ENCODE measurements at regions not wholly inside any gene's neighbourhood (a gene's known extent, or its start where the extent isn't known, plus 50 kb on each side); places are given as distances from the start of the nearest gene placed in this dataset.

DNA sequence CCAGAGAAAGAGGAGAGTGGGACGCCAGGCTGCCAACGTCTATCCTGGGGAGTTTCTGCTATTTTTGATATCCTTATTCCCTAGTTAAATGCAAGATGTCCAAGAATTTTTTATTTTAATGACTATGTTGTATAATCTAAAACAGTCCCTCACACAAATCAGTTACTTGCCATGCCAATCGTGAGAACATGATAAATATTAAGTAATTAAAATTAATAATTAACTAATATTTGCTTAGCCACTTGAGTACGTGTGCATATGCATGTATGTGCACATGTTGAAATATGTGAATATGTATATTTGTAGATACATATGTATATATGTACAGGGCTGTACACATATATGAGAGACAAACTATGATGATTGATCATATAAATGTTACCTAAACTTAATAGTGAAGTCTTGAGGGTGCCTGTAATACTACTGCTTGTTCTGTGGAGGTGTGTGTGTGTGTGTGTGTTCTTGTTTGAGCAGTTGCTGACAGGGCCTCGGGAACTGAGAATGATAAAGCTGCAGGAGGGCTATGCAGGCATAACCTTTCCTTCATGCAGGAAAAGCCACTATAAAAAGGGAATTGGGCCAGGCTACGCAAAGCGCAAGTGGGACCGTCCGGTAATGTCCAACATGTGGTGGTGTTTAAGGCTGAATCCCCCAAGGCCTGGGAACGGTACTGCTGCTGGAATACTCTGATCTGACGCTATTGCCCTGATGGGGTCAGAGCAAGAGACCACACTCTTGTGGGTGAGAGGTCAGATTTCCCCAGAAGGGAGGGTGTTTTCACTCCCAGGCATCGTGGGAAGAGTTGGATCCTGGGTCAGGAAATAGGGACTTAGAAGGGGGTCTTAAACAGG, 148.3 kb upstream of the TBX18 start:
- TF ChIP-seq, protein P1, sequence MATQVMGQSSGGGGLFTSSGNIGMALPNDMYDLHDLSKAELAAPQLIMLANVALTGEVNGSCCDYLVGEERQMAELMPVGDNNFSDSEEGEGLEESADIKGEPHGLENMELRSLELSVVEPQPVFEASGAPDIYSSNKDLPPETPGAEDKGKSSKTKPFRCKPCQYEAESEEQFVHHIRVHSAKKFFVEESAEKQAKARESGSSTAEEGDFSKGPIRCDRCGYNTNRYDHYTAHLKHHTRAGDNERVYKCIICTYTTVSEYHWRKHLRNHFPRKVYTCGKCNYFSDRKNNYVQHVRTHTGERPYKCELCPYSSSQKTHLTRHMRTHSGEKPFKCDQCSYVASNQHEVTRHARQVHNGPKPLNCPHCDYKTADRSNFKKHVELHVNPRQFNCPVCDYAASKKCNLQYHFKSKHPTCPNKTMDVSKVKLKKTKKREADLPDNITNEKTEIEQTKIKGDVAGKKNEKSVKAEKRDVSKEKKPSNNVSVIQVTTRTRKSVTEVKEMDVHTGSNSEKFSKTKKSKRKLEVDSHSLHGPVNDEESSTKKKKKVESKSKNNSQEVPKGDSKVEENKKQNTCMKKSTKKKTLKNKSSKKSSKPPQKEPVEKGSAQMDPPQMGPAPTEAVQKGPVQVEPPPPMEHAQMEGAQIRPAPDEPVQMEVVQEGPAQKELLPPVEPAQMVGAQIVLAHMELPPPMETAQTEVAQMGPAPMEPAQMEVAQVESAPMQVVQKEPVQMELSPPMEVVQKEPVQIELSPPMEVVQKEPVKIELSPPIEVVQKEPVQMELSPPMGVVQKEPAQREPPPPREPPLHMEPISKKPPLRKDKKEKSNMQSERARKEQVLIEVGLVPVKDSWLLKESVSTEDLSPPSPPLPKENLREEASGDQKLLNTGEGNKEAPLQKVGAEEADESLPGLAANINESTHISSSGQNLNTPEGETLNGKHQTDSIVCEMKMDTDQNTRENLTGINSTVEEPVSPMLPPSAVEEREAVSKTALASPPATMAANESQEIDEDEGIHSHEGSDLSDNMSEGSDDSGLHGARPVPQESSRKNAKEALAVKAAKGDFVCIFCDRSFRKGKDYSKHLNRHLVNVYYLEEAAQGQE (IDR thresholded peaks at IDR 0.05; ENCODE audit: low read depth) = no peak
- TF ChIP-seq CREB1 (IDR thresholded peaks at IDR 0.05; ENCODE audit: low read depth) (no peak), EGR1 (IDR thresholded peaks at IDR 0.05) (no peak), YY1 (IDR thresholded peaks at IDR 0.05; ENCODE audit: low read depth) (no peak), TCF12 (IDR thresholded peaks at IDR 0.05; ENCODE audit: low read depth) (no peak), NFIC (IDR thresholded peaks at IDR 0.05) (no peak), CEBPB (IDR thresholded peaks at IDR 0.05) (no peak), TAF1 (IDR thresholded peaks at IDR 0.05; ENCODE audit: low read depth) (no peak), TEAD4 (IDR thresholded peaks at IDR 0.05) (no peak)
- TF ChIP-seq, protein P2, sequence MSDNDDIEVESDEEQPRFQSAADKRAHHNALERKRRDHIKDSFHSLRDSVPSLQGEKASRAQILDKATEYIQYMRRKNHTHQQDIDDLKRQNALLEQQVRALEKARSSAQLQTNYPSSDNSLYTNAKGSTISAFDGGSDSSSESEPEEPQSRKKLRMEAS (IDR thresholded peaks at IDR 0.05) = no peak

DNA sequence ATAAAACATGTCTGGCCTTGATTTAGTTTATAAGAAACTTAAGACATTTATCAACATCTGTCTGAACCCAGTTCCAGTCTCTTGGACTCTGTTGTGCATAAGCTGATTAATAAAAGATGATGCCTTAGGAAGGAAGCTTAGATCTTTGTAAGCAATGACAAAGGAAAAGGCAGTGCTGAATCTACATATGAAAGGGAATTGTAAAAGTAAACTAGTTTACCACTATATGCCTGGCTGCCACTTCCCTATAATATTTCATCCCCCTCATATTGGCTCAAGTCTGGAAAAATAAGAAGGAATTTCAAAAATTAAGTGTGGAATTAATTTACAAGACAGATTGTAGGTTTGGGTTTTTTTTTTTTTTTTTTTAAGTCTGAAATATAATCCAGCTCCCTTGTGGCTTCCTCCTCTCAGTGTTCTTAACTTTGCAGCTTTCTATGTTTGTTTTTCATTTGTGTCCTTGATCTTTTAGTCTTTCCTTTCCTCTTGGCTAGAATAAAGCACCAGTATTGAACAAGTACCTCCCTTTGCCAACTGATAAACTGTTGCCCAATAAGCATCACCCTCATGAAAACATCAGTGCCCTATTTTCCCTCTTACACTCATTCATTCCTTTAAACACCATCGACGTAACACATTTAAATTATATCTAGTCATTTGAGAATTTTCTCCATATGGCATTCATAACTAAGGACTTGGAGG, 146.7 kb upstream of the TBX18 start:
- TF ChIP-seq, protein P3, sequence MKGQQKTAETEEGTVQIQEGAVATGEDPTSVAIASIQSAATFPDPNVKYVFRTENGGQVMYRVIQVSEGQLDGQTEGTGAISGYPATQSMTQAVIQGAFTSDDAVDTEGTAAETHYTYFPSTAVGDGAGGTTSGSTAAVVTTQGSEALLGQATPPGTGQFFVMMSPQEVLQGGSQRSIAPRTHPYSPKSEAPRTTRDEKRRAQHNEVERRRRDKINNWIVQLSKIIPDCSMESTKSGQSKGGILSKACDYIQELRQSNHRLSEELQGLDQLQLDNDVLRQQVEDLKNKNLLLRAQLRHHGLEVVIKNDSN (IDR thresholded peaks at IDR 0.05) = no peak
- TF ChIP-seq TAF1 (IDR thresholded peaks at IDR 0.05; ENCODE audit: low read depth) (no peak), CEBPB (IDR thresholded peaks at IDR 0.05) (no peak), ZBTB7A (IDR thresholded peaks at IDR 0.05; ENCODE audit: low read depth) (no peak), EP300 (IDR thresholded peaks at IDR 0.05; ENCODE audit: borderline replicate concordance) (no peak), TEAD4 (IDR thresholded peaks at IDR 0.05) (no peak), CREB1 (IDR thresholded peaks at IDR 0.05; ENCODE audit: low read depth) (no peak), RAD21 (IDR thresholded peaks at IDR 0.05; ENCODE audit: low read depth) (no peak), NFIC (IDR thresholded peaks at IDR 0.05) (no peak), FOXM1 (IDR thresholded peaks at IDR 0.05; ENCODE audit: borderline replicate concordance, low read depth) (no peak), YY1 (IDR thresholded peaks at IDR 0.05; ENCODE audit: low read depth) (no peak)
- TF ChIP-seq, protein P1 (IDR thresholded peaks at IDR 0.05; ENCODE audit: low read depth) = no peak
- TF ChIP-seq, protein P2 (IDR thresholded peaks at IDR 0.05) = no peak

DNA sequence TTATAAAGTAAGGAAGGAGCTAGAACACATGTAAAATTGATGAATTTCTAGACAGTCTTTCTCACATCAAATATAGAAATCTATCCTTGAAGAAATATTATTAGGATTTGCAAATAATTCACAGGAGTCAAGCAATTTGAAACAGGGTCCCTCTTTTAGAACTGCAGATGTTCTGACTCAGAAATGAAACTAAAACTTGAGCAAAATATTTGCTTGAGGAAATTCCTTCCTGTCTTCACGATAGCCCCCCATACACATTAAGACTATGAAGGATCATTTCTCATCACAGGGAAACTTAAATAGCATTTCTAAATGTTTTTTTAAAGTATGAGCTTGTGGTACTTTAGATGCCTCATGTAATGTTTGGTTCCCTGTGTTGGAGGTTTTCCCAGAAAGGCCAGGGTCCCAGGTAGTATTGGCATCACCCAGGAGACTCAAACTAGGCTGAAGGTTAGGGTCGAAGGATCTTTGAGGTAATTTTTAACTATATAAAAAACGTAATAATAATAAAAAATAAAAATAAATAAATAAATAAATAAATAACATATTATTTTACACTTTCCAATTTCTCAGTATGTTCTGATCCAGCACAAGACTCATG, 144.0 kb upstream of the TBX18 start:
- TF ChIP-seq EP300 (IDR thresholded peaks at IDR 0.05; ENCODE audit: borderline replicate concordance) = no peak
- no peak for TF ChIP-seq FOXM1 (IDR thresholded peaks at IDR 0.05; ENCODE audit: borderline replicate concordance, low read depth)
- no peak for TF ChIP-seq CEBPB (IDR thresholded peaks at IDR 0.05)
- no peak for TF ChIP-seq TAF1 (IDR thresholded peaks at IDR 0.05; ENCODE audit: low read depth)
- TF ChIP-seq NFIC (IDR thresholded peaks at IDR 0.05) = no peak
- TF ChIP-seq YY1 (IDR thresholded peaks at IDR 0.05; ENCODE audit: low read depth) = no peak
- no peak for TF ChIP-seq CREB1 (IDR thresholded peaks at IDR 0.05; ENCODE audit: low read depth)
- no peak for TF ChIP-seq TEAD4 (IDR thresholded peaks at IDR 0.05)
- TF ChIP-seq, protein P3 (IDR thresholded peaks at IDR 0.05) = no peak
- TF ChIP-seq RAD21 (IDR thresholded peaks at IDR 0.05; ENCODE audit: low read depth) = no peak
- TF ChIP-seq ZBTB7A (IDR thresholded peaks at IDR 0.05; ENCODE audit: low read depth) = no peak
- TF ChIP-seq, protein P1 (IDR thresholded peaks at IDR 0.05; ENCODE audit: low read depth) = no peak
- no peak for TF ChIP-seq TCF12 (IDR thresholded peaks at IDR 0.05; ENCODE audit: low read depth)
- no peak for TF ChIP-seq EGR1 (IDR thresholded peaks at IDR 0.05)
- TF ChIP-seq, protein P2 (IDR thresholded peaks at IDR 0.05) = no peak

Data from Ishikawa (cell line).